Colonic mucosa (tissue), 4 donors: ENCODE measurements at regions not wholly inside any gene's neighbourhood (a gene's known extent, or its start where the extent isn't known, plus 50 kb on each side); places are given as distances from the start of the nearest gene placed in this dataset.
"Not testable (repeated sequence)": the region's sequence is repeated elsewhere in the genome, so short reads cannot be mapped to it uniquely, and the experiment has no call there.

Source experiments
- DNase-seq: peaks from one replicate; pipeline ENCODE4 v3.0.0-alpha.2; 2020
- H3K27ac ChIP-seq: fragments of 200-600 bp; one replicate; pipeline ENCODE4 v1.8.0; 2021
- H3K27me3 ChIP-seq: fragments of 200-600 bp; one replicate; pipeline ENCODE4 v1.8.0; 2021
- H3K36me3 ChIP-seq: fragments of 200-600 bp; one replicate; pipeline ENCODE4 v1.8.0; 2021
- H3K4me1 ChIP-seq: fragments of 200-600 bp; one replicate; pipeline ENCODE4 v1.8.0; 2021; ENCODE audit warnings: mild to moderate bottlenecking
- H3K4me3 ChIP-seq: fragments of 200-600 bp; one replicate; pipeline ENCODE4 v1.8.0; 2021
- H3K9ac ChIP-seq, 2 donors: one replicate each; pipeline ENCODE4 v1.7.0; 2013; ENCODE audit warnings: control low read depth in 2 of 2, low read depth in 2 of 2, low read length in 2 of 2
- H3K9me3 ChIP-seq: fragments of 200-600 bp; one replicate; pipeline ENCODE4 v1.8.0; 2021
- intact Hi-C: fragments of 100-400 bp; cut with DNase I; formaldehyde crosslinking; loops from one replicate; pipeline ENCODE4 v1.14.1; 2022
- TF ChIP-seq, protein P1 (sequence below): fragments of 200-600 bp; IDR thresholded peaks from one replicate; pipeline ENCODE4 v1.8.0; 2022; ENCODE audit warnings: antibody characterized with exemption, mild to moderate bottlenecking
- donor health status: healthy.
- donor health status: DM: no; HTN: no; CAD: no.
- donor health status: DM: no; HTN: no; CAD: no.

DNA sequence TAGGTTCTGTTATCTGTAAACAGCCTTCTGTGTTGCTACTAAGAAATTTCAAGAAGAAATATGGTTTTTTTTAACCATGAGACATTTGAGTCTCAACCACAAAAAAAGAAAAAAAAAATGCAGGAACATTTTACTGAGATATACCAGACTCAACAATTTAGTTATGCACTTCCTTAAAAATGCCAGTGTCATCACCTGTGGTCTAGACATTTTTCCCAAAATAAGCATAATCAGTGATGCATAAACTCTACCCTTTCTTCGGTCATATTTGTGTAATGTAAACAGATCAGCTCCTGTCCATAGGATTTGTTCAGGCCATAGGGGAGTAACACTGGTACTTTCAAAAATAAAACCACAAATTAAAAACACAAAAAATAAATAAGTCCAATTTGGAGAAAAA is 122.6 kb upstream of the TNFSF4 start:
- intact Hi-C loops = no loop called here
- H3K9ac ChIP-seq = no peak overlapping the region
- DNase-seq = no peak
- H3K36me3 ChIP-seq = no peaks in the 10 kb centered on the region
- H3K9me3 ChIP-seq = no peaks in the 10 kb centered on the region
- no peaks in the 10 kb centered on the region for H3K4me1 ChIP-seq
- no peak overlapping the region for H3K27ac ChIP-seq
- no peaks in the 10 kb centered on the region for H3K27me3 ChIP-seq
- TF ChIP-seq, protein P1, sequence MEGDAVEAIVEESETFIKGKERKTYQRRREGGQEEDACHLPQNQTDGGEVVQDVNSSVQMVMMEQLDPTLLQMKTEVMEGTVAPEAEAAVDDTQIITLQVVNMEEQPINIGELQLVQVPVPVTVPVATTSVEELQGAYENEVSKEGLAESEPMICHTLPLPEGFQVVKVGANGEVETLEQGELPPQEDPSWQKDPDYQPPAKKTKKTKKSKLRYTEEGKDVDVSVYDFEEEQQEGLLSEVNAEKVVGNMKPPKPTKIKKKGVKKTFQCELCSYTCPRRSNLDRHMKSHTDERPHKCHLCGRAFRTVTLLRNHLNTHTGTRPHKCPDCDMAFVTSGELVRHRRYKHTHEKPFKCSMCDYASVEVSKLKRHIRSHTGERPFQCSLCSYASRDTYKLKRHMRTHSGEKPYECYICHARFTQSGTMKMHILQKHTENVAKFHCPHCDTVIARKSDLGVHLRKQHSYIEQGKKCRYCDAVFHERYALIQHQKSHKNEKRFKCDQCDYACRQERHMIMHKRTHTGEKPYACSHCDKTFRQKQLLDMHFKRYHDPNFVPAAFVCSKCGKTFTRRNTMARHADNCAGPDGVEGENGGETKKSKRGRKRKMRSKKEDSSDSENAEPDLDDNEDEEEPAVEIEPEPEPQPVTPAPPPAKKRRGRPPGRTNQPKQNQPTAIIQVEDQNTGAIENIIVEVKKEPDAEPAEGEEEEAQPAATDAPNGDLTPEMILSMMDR = no peak
- H3K4me3 ChIP-seq = no peak overlapping the region

DNA sequence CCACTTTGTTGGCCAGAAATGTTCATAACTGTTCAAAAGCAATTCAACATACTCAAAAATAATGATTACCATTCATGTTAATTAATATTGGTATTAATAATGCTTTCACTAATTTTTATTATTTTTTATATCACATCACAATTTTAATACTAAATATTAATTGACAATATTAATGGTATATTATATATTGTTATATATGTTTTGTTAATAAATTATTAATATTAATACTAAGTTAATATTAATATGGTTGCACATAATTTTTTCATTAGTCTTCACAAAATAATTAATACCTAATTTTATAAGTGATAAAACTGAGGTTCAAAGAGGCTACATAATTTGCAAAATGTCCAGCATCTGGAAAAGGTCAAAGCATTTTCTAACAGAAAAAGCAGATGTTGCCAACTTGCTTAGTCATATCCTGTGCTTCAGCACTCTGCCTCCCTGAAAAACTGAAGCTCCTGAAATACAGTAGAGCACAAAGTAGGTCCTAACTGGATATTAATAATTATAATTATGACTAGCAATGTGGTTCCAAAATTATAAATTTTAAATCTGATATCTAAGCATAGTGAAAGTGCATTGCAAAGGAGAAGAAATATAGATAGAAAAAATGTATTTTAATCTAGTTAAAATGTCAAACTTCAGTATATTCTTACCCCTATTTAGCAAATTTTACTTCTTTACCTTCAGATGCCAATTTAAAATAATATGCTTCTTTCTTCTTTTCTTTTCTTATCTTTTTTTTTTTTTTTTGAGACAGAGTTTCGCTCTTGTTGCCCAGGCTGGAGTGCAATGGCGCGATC is 123.2 kb upstream of the TNFSF4 start:
- TF ChIP-seq, protein P1 = no peak
- no peaks in the 10 kb centered on the region for H3K4me1 ChIP-seq
- no peak for DNase-seq
- no peaks in the 10 kb centered on the region for H3K36me3 ChIP-seq
- no peaks in the 10 kb centered on the region for H3K9me3 ChIP-seq
- no peak overlapping the region for H3K9ac ChIP-seq
- H3K27ac ChIP-seq = no peak overlapping the region
- H3K27me3 ChIP-seq = no peaks in the 10 kb centered on the region
- intact Hi-C loops = no loop called here
- H3K4me3 ChIP-seq = no peak overlapping the region

DNA sequence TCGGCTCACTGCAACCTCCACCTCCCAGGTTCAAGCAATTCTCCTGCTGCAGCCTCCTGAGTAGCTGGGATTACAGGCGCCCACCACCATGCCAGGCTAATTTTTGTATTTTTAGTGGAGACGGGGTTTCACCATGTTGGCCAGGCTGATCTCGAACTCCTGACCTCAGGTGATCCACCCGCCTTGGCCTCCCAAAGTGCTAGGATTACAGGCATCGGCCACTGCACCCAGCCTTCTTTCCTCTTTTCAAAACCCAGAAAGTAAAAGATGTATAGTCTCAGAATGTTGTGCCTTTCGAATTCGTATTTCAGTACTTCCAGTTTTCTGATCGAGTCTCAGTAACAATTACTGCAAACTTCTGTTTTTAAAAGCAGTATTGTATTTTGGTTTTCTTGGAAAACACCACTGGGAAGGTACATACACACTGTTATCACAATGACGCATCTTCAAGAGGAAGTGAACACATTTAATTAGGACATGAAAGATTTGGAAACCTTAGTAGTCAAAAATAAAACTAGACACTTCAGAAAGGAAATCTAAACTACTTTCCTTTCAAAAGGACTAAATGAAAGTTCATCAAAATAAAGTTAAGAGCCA is 123.9 kb upstream of the TNFSF4 start:
- H3K4me1 ChIP-seq, H3K27me3 ChIP-seq, intact Hi-C loops, DNase-seq, H3K27ac ChIP-seq, H3K9me3 ChIP-seq, H3K36me3 ChIP-seq, H3K4me3 ChIP-seq, H3K9ac ChIP-seq: not testable (repeated sequence)

DNA sequence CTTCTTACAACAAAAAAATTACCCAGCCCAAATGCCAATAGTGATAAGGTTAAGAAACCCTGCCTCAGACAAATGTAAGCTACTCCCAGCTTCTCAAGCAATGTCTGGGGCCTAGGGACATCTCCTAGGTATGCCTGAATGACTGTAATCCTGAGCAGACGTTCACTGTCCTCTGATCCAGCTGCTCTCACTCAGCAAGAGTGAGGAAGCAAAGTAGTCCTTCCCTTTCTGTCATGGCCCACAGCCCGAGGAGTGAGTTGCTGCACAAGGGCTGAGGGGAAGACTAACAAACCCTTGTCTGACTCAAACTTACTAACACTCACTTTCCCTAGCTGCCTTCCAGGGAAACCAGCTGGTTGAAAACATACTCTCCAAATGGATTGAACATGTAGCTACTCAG is 124.9 kb upstream of the TNFSF4 start:
- no peak for DNase-seq
- Histone ChIP-seq H3K9me3 (no peaks in the 10 kb centered on the region), H3K4me1 (no peaks in the 10 kb centered on the region), H3K9ac (no peak overlapping the region), H3K4me3 (no peak overlapping the region), H3K36me3 (no peaks in the 10 kb centered on the region), H3K27me3 (no peaks in the 10 kb centered on the region), H3K27ac (no peak overlapping the region)
- TF ChIP-seq, protein P1 = no peak
- intact Hi-C loops = no loop called here

DNA sequence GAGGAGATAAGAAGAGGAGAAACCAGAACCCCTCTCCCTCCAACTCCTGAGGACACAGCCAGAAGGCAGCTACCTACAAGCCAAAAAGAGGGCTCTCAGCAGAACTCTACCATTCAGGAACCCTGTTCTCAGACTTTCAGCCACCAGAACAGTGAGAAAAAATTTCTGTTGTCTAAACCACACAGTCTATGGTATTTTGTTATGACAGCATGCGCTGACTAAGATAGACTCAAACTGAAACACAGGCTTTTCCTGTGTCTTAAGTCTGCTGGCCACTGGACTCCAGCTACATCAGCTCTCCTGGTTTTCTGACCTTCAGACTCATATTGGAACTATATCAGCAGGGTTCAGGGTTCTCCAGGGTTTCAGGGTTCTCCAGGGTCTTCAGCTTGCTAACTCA is 126.5 kb upstream of the TNFSF4 start:
- DNase-seq = no peak
- intact Hi-C loops = no loop called here
- Histone ChIP-seq H3K36me3 (no peaks in the 10 kb centered on the region), H3K27ac (no peak overlapping the region), H3K9ac (no peak overlapping the region), H3K4me3 (no peak overlapping the region), H3K9me3 (no peaks in the 10 kb centered on the region), H3K27me3 (no peaks in the 10 kb centered on the region), H3K4me1 (no peaks in the 10 kb centered on the region)
- TF ChIP-seq, protein P1 = no peak

DNA sequence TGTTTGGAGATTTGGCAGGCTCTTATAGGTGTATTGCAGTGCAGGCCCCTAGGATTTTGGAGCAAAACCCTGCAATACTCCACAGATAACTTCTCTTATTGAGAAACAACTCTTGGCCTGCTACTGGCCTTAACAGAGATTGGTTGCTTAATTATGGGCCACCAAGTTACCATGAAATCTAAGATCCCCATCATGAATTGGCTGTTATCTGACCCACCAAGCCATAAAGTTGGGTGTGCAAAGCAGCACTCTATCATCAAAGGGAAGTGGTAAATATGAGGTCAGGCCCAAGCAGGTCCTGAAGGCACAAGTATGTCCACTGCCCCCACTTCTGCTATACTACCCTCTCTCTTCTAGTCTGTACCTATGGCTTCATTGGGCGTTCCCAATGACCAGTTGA is 130.0 kb upstream of the TNFSF4 start:
- TF ChIP-seq, protein P1 = no peak
- H3K9me3 ChIP-seq = no peaks in the 10 kb centered on the region
- no peak for DNase-seq
- H3K4me3 ChIP-seq = no peak overlapping the region
- H3K27ac ChIP-seq = no peak overlapping the region
- H3K36me3 ChIP-seq = no peaks in the 10 kb centered on the region
- intact Hi-C loops = no loop called here
- no peak overlapping the region for H3K9ac ChIP-seq
- H3K27me3 ChIP-seq = no peaks in the 10 kb centered on the region
- no peaks in the 10 kb centered on the region for H3K4me1 ChIP-seq
